Forelimb muscle (tissue), 1 donor: ENCODE measurements at regions not wholly inside any gene's neighbourhood (a gene's known extent, or its start where the extent isn't known, plus 50 kb on each side); places are given as distances from the start of the nearest gene placed in this dataset.
"Not testable (repeated sequence)": the region's sequence is repeated elsewhere in the genome, so short reads cannot be mapped to it uniquely, and the experiment has no call there.

Experiments used
- DNase-seq: peaks from one replicate; pipeline ENCODE4 v3.0.0-alpha.2; 2013; ENCODE audit warnings: low read depth

DNA sequence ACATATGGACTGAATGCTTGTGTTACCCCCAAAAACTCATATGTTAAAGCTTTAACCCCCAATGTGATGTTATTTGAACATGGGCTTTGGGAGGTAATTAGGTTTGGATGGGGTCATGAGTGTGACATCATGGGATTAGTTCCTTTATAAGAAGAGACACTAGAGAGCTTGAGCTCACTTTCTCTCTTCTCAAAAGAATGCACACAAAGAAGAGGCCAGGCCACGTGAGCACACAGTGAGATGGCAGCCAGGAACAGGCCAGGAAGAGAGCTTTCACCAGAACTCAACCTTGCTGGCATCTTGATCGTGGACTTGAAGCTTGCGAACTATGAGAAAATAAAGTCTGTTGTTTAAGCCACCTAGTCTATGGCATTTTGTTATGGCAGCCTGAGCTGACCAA, 360.6 kb downstream of the NR2F1-AS1 start:
- no peak for DNase-seq

DNA sequence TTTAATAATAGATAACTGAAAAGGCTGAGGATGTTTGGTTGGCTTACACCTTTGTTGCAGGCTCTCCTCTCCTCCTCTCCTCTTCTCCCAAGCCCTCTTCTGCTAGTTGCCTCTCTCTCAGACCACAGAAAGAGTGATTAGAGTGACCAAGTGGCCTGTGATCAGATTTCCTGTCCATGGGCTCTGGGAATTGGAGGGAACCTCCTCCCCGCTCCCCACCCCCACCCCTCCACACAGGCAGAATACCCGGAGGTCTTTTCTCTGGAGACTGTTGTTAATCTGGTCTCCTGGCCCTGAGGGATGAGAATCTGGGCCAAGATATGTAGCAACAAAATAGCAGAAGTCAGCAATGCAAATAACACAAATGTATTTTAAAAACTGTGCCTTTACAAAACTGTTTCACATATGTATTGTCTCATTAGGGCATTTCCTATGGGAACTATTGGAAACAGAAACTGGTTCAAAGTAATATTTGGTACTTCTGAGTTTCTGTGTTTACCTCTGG, 361.3 kb downstream of the NR2F1-AS1 start:
- no peak for DNase-seq

DNA sequence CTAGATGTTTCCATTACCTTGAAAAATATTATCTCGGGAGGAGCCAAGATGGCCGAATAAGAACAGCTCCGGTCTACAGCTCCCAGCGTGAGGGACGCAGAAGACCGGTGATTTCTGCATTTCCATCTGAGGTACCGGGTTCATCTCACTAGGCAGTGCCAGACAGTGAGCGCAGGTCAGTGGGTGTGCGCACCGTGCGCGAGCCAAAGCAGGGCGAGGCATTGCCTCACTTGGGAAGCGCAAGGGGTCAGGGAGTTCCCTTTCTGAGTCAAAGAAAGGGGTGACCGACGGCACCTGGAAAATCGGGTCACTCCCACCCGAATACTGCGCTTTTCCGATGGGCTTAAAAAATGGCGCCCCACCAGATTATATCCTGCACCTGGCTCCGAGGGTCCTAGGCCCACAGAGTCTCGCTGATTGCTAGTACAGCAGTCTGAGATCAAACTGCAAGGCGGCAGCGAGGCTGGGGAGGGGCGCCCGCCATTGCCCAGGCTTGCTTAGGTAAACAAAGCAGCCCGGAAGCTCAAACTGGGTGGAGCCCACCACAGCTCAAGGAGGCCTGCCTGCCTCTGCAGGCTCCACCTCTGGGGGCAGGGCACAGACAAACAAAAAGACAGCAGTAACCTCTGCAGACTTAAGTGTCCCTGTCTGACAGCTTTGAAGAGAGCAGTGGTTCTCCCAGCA, 367.8 kb downstream of the NR2F1-AS1 start:
- not testable (repeated sequence) for DNase-seq

DNA sequence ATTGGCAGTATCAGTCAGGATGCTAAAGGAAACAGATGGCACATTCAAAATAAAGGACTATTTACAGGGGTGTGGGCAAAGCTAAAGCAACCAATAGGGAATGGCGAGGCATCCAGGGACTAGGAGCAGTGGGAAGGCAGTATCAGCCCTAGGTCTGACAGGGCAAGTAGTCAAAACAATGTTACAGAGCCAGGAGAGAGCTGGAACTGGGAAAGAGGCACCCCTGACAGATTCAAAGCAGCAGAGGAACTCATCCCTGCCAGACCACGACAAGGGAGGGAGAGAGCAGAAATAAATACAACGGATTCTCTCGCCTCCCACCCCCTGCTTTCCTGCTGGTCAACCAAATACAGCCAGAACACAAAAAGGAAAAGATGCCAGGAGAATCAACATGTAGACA, 371.5 kb downstream of the NR2F1-AS1 start:
- DNase-seq = no peak

DNA sequence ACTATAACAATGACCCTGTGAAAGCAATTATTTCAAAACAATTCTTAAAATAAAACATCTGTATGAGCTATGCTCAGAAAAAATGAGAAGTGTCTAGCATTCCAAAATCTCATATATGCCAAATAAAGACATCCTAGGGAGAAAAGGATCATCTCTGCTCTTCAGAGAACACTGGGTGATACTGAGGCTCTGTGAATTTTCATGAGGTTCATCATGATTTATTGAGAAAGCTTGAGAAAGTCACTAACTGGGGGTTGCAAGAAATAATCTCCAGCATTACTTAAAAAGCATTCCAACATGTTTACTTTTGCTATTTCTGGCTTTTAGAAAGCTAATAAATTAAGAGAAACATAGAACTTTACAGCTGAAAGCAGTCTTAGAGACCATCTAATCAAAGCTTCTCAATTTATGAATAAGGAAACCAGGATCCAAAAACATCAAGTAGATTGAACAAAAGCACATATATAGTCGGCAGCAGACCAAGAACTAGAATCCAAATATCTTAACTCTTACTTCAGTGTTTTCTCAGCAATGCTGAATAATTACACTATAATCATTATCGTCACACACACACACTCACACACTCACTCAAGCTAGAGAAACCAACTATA, 372.8 kb downstream of the NR2F1-AS1 start:
- no peak for DNase-seq

DNA sequence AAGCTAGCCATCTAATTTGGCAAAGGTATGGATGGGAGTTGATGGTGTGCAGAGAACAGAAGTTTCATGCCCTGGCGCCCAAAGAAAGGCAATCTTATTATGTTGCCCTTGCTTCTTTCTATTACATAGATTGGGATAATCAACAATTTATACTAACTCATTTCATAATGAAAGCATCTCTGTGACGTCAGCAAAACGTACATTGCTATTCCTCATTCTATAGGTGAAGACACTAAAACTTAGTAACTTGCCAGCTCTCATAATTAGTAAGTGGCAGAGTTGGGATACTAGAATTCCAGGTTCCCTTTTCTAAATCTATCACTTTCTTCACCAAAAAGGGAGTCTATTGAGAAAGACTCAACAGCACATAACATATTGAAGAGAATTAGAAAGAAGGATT, 374.8 kb downstream of the NR2F1-AS1 start:
- DNase-seq = no peak

DNA sequence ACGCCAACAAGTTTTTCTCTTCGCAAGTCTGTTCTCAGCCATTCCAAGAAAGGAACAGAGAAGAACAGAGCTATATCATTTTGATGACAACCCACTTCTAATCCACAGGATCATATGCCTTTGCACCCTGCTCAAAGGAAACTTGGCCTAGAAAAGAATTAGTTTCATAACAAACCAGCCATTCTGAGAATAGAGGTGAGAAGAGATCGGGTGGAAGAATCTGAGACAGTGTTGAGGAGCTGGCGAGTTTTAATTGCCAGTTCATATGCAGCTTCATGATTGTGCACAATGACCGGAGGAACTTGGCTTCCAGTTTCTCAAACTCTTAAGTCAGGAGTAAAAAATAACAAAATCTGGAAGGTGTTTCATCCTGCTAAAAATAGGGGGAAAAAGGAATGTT, 380.0 kb downstream of the NR2F1-AS1 start:
- no peak for DNase-seq

DNA sequence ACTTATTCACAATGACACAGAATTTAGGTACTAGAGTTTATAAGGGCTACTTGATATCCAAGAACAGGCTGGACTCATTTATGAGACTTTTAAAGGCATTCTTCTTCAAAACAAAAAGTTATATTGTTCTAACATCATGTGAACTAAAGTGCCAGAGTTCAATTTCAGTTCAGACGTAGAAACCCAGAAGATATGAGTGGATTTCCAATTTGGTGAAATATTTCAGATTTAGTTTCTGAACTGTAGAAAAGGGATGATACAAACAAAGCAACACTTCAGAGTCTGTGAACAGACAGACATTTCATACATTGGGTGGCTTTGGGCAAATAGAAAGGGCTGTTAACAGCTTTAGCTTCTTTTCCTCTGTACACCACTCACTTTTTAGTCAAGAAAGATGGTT, 384.0 kb downstream of the NR2F1-AS1 start:
- DNase-seq = no peak

DNA sequence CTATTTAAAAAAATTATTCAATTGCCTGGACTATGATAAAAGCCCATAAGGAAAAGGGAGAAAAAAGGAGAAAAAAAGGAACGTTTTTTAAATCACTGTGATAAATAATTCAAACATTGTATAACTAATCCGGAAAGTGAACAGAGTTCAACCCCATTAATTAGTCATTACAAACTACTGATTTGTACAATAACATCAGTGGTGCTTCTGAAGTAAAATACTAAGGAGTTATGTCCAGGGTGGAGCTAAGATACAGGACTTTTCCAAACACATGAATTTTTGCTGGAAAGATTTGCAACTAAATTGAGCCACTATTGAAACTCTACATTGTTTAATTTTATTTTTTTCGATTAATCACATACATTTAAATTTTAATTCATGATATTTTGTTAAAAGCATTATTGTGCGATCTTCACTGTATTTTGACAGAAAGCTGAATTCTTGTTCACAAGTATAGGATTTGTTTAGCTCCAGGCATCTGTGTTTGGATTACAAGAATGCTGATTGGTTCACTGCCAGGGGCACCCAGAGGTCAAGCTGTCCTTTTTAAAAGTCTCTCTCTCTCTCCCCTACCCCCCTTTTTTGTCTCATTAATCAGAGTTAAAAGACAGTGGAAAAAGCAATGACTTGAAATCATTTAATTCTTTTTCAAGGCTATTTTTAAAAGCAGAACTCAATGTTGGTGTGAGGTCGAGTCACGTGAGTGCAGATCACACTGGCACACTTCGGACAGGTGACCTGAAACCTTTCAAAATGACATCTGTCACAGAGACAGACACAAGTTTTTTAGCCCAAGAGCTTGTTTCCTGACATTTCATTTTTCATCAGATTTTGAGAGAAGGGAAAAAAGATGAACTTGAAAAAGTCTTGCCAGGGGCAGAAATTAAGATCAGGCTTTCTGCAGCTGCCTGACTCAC, 387.3 kb downstream of the NR2F1-AS1 start:
- no peak for DNase-seq

DNA sequence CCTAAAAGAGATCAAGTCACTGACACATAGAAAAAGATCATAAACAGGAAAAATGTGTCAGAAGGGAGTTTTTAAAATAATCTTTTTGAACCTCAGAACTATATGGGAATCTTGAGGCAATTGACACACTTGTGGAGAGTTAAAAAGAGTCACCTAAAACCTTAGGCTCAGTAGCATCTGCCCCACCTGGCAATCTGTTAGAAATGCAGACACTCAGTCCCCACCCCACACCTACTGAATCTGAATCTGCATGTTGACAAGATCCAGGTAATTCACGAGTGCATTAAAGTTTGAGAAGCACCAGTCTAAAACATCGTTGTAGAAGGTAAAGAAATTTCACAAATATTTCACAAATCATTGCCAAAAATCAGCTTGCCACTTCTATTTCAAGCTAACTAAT, 388.3 kb downstream of the NR2F1-AS1 start:
- DNase-seq = no peak

DNA sequence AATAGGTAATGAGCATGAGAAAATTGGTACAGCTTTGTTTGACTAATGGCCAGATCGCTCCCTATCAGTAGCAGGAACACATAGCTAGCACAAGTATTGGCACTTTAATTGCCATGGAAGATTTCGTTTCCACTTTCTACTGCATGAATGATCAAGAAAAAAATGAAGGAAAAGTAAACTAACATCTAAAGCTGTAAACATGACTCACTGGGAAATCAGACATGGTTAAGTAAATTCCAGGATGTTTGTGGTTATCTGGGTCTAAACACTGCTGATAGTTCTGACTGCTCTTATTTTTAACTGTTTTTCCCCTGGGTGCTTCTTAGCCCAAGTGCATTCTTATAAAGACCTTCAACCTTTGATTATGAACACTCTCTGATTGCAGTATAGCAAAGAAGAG, 388.9 kb downstream of the NR2F1-AS1 start:
- no peak for DNase-seq

DNA sequence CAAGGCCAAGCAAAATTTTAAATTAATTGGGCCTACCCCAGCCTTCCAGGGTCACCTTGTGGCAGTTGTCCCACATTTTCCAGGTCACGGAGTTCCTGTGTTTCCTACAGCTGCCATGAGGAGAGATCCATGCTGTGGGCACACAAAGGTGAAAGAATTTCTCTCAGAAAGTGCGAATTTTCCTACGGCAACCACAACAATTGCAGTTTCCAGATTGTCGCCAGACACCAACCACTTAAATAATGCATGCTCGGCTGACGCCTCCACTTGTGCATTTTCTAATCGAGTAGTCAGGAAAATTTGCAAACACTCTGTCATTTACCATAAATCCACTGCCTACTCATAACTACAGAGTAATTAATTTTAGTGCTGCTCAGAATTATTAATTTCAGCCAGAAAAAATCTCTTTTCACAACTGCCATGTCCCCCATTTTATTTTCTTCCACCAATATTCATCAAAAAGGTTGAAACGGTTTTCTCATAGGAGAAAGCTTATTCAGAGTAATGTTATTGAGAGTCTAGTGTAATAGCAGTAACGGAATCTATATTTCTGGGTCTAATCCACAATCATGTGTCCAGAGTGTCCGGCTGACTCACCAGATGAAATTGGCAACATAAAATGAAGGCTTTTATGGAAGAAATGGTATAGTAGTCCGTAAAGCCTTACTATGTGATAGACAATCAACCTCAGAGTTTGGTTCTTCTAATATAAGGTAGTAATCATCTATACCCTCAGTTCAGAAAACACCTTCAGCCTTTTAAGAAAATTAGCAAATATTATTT, 389.8 kb downstream of the NR2F1-AS1 start:
- DNase-seq = no peak

DNA sequence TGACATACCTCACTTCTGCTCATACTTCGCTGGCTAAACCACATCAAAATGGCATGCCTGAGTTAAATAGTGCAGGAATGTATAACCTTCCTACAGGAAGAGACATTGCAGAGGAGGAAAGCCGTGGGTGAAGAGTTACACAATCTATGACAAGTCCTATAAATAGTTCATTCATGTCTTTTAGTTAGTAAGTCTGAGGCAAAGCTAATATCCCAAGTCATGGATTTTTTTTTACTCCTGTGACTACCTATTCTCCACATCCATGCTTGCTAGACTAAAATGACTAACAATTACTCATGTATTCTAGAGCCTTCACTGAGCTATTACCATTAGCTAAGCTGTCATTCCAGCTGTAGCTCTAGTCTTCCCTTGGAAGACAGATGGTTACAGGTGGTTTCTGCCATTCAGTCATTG, 391.3 kb downstream of the NR2F1-AS1 start:
- no peak for DNase-seq

DNA sequence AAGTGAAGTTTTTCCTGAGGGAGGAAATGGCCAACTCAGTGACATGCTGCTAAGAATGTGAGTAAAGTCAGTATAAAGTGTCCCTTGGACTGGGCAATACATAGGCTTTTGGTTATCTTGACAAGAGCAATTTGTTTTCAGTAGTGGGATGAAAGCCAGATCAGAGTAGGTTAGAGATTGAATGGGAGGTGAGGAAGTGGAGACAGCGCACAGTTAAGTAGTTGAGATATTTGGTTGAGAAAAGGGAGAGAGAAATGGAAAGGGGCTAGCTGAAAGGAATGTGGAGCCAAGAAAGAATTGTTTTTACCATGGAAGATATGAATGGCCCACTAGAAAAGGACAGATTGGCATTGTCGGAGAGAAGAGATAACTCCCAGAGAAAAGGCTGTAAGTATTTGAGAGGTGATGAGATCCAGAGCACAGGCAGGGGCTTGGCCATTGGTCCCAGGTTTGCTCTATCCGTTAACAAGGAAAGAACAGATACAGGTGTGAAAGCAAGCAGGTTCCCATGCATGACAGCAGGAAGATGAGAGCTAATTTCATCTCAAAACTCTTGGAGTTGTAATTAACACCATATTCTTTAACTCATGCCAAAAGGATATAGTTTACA, 392.0 kb downstream of the NR2F1-AS1 start:
- no peak for DNase-seq

DNA sequence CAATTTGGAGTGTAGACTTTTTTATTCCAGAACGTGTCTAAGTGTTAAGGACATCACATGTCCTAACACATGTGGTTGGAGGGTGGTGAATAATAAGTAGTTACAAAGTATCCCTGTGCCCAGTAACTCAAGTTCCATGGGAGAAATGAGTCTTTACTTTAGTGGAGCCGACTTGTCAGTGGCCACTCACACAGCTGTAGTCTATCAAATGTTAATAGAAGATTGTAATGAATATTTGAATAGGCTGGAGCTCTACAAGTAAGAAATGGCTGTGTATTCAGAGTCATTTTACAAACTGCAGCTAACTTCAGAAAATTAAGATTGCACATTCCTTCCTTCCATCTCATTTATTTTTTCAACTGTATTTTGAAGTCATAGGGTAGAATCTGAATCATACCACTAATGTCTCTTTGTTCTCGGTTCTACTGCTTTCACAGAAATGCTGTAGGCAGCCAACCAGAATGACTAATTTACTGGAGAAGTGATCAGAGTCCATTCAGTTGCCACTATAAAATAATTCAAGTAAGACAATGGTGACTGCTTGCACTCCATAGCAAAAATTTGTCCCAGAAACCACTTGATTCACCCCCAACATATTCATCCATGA, 394.8 kb downstream of the NR2F1-AS1 start:
- DNase-seq = no peak

DNA sequence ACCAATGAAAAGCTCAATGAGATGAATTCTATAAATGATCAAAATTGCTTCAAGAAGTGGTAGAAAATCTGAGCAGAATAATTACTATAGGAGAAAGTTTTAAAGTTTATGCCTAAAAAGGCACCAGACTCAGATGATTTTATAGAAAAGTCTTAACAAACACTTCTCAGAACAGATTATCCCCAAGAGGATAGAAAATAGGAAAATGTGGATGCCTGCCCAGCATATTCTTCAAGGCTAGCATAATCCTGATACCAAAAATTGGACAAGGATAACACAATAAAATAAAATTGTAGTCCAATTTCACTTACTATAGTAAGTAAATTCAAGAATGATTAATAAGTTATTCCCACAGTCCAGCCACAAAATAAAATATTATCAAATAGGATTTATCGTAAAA, 397.0 kb downstream of the NR2F1-AS1 start:
- no peak for DNase-seq

DNA sequence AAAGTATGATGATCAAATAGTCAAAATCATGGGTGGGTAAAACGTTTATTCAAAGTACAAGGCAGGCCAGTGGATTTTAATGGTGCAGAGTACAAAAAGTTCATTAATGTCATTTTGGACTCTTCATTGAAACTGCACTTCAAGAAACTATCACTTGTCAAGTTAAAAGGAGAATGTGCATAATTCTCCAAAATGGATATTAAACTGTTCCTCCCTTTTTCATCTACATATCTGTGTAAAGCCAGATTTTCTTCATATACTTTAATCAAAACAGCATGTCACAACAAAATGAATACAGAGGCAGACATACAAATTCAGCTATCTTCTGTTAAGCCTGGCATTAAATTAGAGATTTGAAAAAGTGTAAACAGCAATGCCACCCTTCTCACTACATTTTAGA, 401.6 kb downstream of the NR2F1-AS1 start:
- DNase-seq = no peak

DNA sequence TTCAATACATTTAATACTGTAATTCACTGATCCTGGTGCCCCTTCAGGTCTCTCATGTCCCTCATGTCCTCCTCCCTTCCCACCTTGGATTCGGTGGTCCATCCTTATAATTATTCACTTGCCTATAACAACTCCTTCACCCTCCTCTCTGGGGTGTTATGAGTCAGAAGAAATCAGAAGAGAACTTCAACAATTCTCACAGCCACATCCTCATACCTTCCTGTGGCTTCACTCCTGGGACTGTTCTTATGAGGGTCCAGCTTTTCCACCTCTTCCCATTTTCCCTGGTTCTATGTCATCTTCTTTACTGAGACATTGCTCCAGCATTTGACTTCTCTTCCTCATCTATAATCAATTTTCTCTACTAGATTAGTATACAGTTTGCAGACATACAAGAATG, 406.1 kb downstream of the NR2F1-AS1 start:
- no peak for DNase-seq

DNA sequence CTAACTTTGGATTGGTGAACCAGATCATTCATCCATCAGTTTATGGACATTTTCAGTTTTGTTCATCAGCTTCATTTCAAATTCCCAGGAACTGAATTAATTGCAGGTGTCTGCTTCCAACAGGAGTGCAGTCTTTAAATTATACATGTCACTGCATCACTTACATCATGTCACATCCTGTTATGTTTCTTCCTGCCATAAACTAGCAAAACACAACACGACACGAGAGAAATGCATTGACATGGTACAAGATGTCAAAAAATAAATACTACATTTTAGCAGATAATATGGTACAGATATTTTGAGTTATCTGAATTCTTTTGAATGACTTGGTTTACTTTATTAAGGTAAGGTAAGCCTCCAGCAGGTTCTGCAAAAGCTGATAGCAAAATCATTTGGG, 415.5 kb downstream of the NR2F1-AS1 start:
- DNase-seq = no peak

DNA sequence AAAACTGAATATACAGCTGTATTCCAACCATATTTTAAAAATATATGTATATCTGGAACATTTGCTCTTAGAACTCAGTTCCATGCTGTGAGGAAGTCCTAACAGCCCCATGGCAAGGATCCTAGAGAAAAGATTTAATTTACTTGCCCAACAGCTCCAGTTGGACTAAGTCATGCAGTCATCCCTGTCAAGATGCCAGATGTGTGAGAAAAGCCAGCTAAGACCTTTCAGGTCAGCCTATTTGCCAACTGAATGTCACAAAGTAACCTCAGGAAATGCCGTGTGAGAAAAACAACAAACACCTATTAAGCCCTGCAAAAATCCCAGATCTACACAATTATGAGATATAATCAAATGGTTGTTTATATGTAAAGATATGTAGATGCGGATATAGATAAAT, 416.3 kb downstream of the NR2F1-AS1 start:
- DNase-seq = no peak
